ENCODE measurements at regions not wholly inside any gene's neighbourhood (a gene's known extent, or its start where the extent isn't known, plus 50 kb on each side); places are given as distances from the start of the nearest gene placed in this dataset.

DNA sequence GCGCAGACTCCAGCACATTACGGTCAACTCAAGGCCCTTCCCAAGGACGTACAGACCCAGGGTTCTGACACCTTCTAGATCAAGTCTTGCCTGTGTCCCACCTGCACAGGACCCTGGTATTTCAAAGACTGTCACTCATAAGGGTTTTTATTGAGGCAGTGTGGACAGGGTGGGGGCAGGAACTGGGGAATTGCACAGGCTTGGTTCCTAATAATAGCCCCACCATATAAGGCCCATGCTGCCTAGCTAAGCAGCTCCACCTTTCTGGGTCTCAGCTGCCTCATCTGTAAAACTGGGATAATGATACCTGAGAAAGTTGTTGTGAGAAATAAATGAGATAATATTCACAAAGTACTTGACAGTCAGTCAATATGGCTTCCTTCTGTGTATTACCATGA is 55.3 kb upstream of the PUM1 start:
- TF ChIP-seq, protein P1, sequence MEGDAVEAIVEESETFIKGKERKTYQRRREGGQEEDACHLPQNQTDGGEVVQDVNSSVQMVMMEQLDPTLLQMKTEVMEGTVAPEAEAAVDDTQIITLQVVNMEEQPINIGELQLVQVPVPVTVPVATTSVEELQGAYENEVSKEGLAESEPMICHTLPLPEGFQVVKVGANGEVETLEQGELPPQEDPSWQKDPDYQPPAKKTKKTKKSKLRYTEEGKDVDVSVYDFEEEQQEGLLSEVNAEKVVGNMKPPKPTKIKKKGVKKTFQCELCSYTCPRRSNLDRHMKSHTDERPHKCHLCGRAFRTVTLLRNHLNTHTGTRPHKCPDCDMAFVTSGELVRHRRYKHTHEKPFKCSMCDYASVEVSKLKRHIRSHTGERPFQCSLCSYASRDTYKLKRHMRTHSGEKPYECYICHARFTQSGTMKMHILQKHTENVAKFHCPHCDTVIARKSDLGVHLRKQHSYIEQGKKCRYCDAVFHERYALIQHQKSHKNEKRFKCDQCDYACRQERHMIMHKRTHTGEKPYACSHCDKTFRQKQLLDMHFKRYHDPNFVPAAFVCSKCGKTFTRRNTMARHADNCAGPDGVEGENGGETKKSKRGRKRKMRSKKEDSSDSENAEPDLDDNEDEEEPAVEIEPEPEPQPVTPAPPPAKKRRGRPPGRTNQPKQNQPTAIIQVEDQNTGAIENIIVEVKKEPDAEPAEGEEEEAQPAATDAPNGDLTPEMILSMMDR (conservative IDR thresholded peaks at IDR 0.05 in 1 of 2, IDR thresholded peaks at IDR 0.05 in 1 of 2; ENCODE audit: low read depth in 1 of 2, low read length in 2 of 2) = no peak
- TF ChIP-seq EZH2 (IDR thresholded peaks at IDR 0.05; ENCODE audit: low read length, missing control alignments) = no peak

Measured in fibroblast of lung (primary cell).